IPS DF 4.7 (cell line): ENCODE measurements at regions not wholly inside any gene's neighbourhood (a gene's known extent, or its start where the extent isn't known, plus 50 kb on each side); places are given as distances from the start of the nearest gene placed in this dataset.

Source experiments
- DNase-seq: peaks from one replicate; pipeline ENCODE4 v3.0.0-alpha.2; 2013; ENCODE audit warnings: low spot score; ENCODE audit errors: extremely low read depth

GRCh38 chr5:123800640-123801039, 288.7 kb downstream of the CSNK1G3 start:
- DNase-seq = no peak

- no peak for DNase-seq
Observed at GRCh38 chr5:123795688-123796087, 283.7 kb downstream of the CSNK1G3 start.

GRCh38 chr5:123790226-123790625, 278.2 kb downstream of the CSNK1G3 start:
- DNase-seq = no peak

GRCh38 chr5:123787635-123788034, 275.7 kb downstream of the CSNK1G3 start:
- no peak for DNase-seq

GRCh38 chr5:123787136-123787535, 275.2 kb downstream of the CSNK1G3 start:
- no peak for DNase-seq

- DNase-seq = no peak
Observed at GRCh38 chr5:123786411-123786810, 274.4 kb downstream of the CSNK1G3 start.

GRCh38 chr5:123785162-123786071, 273.4 kb downstream of the CSNK1G3 start:
- no peak for DNase-seq

GRCh38 chr5:123783421-123783820, 271.4 kb downstream of the CSNK1G3 start:
- no peak for DNase-seq

- no peak for DNase-seq
Observed at GRCh38 chr5:123778641-123779040, 266.7 kb downstream of the CSNK1G3 start.

- DNase-seq = no peak
Observed at GRCh38 chr5:123776761-123777160, 264.8 kb downstream of the CSNK1G3 start.

- no peak for DNase-seq
Observed at GRCh38 chr5:123771715-123772114, 259.7 kb downstream of the CSNK1G3 start.

GRCh38 chr5:123763201-123763600, 251.2 kb downstream of the CSNK1G3 start:
- no peak for DNase-seq

GRCh38 chr5:123756816-123757215, 244.8 kb downstream of the CSNK1G3 start:
- no peak for DNase-seq

GRCh38 chr5:123756318-123756665, 244.3 kb downstream of the CSNK1G3 start:
- no peak for DNase-seq

- DNase-seq = no peak
Observed at GRCh38 chr5:123755653-123756317, 243.8 kb downstream of the CSNK1G3 start.

- no peak for DNase-seq
Observed at GRCh38 chr5:123754908-123755307, 242.9 kb downstream of the CSNK1G3 start.

GRCh38 chr5:123753937-123754891, 242.2 kb downstream of the CSNK1G3 start:
- DNase-seq = no peak

- no peak for DNase-seq
Observed at GRCh38 chr5:123753180-123753936, 241.4 kb downstream of the CSNK1G3 start.

- no peak for DNase-seq
Observed at GRCh38 chr5:123752552-123753179, 240.7 kb downstream of the CSNK1G3 start.

- no peak for DNase-seq
Observed at GRCh38 chr5:123751670-123752069, 239.7 kb downstream of the CSNK1G3 start.
